ENCODE measurements at regions not wholly inside any gene's neighbourhood (a gene's known extent, or its start where the extent isn't known, plus 50 kb on each side); places are given as distances from the start of the nearest gene placed in this dataset.

- no peak for DNase-seq (ENCODE audit: low read depth)
- TF ChIP-seq CTCF (IDR thresholded peaks at IDR 0.05; ENCODE audit: insufficient read depth, low read depth, low read length, missing control alignments): no peak
- no peak overlapping the region for H3K4me3 ChIP-seq (ENCODE audit: low read depth, low read length)
Measured at GRCh38 chr15:62809968-62810260, 232.6 kb upstream of the TPM1 start.

DNA sequence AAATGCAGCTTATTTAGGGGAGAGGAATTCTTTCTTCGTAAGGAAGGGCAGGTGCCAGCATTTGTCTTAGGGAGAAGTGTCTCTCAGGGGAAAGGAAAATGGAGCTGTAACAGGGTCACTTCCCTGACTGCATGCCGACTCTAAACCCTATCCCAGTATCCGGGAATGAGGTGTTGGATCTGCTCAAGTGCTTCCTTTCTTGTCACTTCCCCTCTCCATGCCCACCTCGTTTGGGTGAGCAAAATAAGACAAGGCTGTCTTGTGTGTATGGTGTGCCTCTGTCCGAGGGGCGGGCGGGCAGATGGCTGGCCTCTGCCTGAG, 230.1 kb upstream of the TPM1 start:
- TF ChIP-seq CTCF (IDR thresholded peaks at IDR 0.05; ENCODE audit: insufficient read depth, low read depth, low read length, missing control alignments): no peak
- no peak overlapping the region for H3K4me3 ChIP-seq (ENCODE audit: low read depth, low read length)
- DNase-seq (ENCODE audit: low read depth): no peak

- H3K4me3 ChIP-seq (ENCODE audit: low read depth, low read length): no peak overlapping the region
- DNase-seq (ENCODE audit: low read depth): no peak
- no peak for TF ChIP-seq CTCF (IDR thresholded peaks at IDR 0.05; ENCODE audit: insufficient read depth, low read depth, low read length, missing control alignments)
Measured at GRCh38 chr15:62816342-62817069, 226.0 kb upstream of the TPM1 start.

DNA sequence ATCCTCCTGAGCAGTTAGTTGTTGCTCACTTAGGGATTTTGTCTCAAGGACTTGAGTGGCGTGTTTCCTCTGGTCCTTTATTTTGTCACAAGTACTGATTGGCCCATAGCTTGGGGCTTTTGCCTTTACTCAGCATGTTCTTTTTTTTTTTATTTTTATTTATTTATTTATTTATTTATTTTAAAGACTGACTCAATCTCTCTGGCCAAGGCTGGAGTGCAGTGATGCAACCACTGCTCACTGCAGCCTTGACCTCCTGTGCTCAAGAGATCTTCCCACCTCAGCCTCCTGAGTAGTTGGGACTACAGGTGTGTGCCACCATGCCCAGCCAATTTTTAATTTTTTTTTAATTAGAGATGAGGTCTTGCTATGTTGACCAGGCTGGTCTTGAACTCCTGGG, 223.9 kb upstream of the TPM1 start:
- no peak overlapping the region for H3K4me3 ChIP-seq (ENCODE audit: low read depth, low read length)
- no peak for TF ChIP-seq CTCF (IDR thresholded peaks at IDR 0.05; ENCODE audit: insufficient read depth, low read depth, low read length, missing control alignments)
- DNase-seq (ENCODE audit: low read depth): no peak

DNA sequence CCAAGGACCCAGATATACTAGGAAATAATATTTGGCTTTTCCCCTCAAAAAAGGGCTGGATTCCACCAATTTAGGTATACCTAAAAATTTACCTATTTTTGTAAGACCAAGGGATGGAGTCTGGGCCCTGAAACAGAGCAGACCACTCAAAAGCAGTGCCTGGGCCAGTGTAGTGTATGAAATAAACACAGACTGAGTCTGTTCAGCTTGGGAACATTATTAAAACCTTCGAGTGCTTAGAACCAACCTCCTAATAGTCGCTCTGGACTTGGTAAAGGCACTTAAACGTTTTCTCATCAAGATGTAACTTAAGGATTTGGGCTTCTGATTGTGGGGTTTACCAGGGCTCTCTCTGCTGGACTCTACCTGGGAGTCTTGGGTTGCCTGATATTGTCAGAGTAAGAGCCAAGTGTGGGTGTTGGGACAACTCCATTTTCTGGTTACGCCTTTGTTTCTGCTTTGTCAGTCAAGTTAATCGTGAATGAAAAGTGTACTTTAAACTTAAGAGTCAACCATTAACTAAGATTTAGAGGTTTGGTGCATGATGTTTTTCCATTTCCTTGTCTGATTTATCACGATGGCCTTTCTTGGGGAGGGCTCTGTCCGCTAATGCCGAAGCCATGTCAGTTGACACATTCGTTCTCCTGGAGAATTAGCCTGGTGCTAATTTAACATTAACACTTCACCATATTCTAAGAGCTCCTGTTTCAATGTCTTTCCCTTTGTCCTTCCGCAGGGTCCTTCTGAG, 221.0 kb upstream of the TPM1 start:
- H3K4me3 ChIP-seq (ENCODE audit: low read depth, low read length): no peak overlapping the region
- no peak for TF ChIP-seq CTCF (IDR thresholded peaks at IDR 0.05; ENCODE audit: insufficient read depth, low read depth, low read length, missing control alignments)
- no peak for DNase-seq (ENCODE audit: low read depth)

DNA sequence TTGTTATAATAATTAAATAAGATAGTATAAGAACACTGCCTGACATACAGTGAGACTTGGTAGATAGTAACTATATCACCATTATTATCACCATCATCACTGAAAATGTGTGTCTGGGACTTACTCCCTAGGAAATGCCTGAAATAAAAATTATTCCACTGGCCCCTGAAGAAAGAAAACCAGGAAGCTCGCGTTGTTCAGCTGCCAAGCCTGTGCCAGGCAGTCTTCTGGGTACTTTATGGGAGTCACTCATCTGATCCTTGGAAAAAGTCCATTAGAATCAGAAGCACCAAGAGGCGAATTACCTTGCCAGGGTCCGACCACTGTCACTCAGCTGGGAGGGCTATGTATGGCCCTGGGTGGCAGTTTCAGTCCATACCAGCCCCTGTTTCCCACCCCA, 220.3 kb upstream of the TPM1 start:
- TF ChIP-seq CTCF (IDR thresholded peaks at IDR 0.05; ENCODE audit: insufficient read depth, low read depth, low read length, missing control alignments): no peak
- H3K4me3 ChIP-seq (ENCODE audit: low read depth, low read length): no peak overlapping the region
- DNase-seq (ENCODE audit: low read depth): no peak

DNA sequence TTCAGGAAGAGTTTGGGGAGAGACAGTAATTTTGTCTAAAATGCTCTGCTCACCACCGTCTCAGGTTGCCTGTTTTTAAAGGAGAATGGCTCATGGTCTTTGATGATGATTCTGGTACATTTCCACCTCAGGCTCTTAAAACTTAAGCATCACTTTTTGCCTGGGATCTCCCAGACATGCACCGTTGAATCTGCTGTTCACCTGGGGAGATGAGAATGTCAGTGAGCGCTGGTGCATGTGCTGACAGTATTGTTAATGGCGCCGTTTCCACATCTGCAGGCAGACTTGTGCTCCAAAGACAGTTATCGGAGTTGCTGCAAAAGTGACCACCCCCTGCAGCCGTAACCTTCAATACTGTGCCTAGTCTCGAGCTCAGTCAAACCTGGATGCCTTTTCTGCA, 219.0 kb upstream of the TPM1 start:
- no peak overlapping the region for H3K4me3 ChIP-seq (ENCODE audit: low read depth, low read length)
- no peak for TF ChIP-seq CTCF (IDR thresholded peaks at IDR 0.05; ENCODE audit: insufficient read depth, low read depth, low read length, missing control alignments)
- no peak for DNase-seq (ENCODE audit: low read depth)
